Vagina (tissue), 2 donors: ENCODE measurements at regions not wholly inside any gene's neighbourhood (a gene's known extent, or its start where the extent isn't known, plus 50 kb on each side); places are given as distances from the start of the nearest gene placed in this dataset.
"Not testable (repeated sequence)": the region's sequence is repeated elsewhere in the genome, so short reads cannot be mapped to it uniquely, and the experiment has no call there.

ENCODE experiments used
- DNase-seq, 2 donors: peaks; one replicate each; pipeline ENCODE4 v3.0.0-alpha.2; 2017; ENCODE audit errors: extremely low spot score in 2 of 2
- H3K27ac ChIP-seq: fragments of 200-600 bp; sonication (generic); one replicate; pipeline ENCODE4 v1.5.1; 2019
- H3K27me3 ChIP-seq: fragments of 200-600 bp; sonication (generic); one replicate; pipeline ENCODE4 v1.5.1; 2019
- H3K36me3 ChIP-seq, 2 donors: fragments of 200-600 bp; sonication (generic); one replicate each; pipeline ENCODE4 v1.5.1; 2017 to 2019
- H3K4me1 ChIP-seq: fragments of 200-600 bp; sonication (generic); one replicate; pipeline ENCODE4 v1.5.1; 2019
- H3K4me3 ChIP-seq, 2 donors: fragments of 200-600 bp; sonication (generic); 1 replicate in 1 of 2; 2 replicates in 1 of 2; pipeline ENCODE4 v1.5.1; 2016 to 2019
- H3K9me3 ChIP-seq: fragments of 200-600 bp; sonication (generic); one replicate; pipeline ENCODE4 v1.5.1; 2019
- POLR2A ChIP-seq, 2 donors: fragments of 450-650 bp; IDR thresholded peaks; one replicate each; pipeline ENCODE4 v1.6.1; 2017; ENCODE audit warnings: antibody characterized with exemption in 2 of 2, mild to moderate bottlenecking in 2 of 2, moderate library complexity in 2 of 2
- POLR2AphosphoS5 ChIP-seq, 2 donors: sonication (generic); formaldehyde crosslinking; IDR thresholded peaks; one replicate each; pipeline ENCODE4 v1.9.0; 2017; ENCODE audit warnings: antibody characterized with exemption in 2 of 2, mild to moderate bottlenecking in 2 of 2, low read depth in 1 of 2; ENCODE audit not compliant: insufficient read depth in 1 of 2
- intact Hi-C: fragments of 100-400 bp; cut with DNase I; formaldehyde crosslinking; loops from one replicate; pipeline ENCODE4 v1.15.1; 2023
- TF ChIP-seq, protein P1 (sequence below), 3 experiments: fragments of 450-650 bp in 2 of 3; fragments of 200-600 bp in 1 of 3; sonication (generic) in 1 of 3; IDR thresholded peaks; one replicate each; pipeline ENCODE4 v1.5.1; 2017 to 2019; ENCODE audit warnings: antibody characterized with exemption in 3 of 3, mild to moderate bottlenecking in 2 of 3, moderate library complexity in 2 of 3

DNA sequence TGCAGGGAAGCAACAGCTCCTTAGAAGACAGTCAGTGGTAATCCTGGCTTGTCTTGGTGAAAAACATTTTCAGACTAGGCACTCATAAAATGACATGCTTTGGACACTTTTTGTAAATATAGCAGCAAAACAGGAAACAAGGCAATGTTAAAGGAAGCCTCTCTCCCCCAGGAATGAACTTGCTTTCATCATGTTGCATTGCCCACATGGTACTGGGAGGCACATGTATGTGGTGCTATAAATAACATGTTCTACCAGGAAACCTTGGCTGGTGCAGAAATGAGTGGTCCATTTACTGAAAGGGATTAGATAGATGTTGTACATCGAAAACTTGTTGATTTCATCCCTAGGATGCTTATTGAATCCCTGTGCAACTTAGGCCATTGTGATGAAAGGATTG is 121.4 kb upstream of the RREB1 start:
- H3K4me1 ChIP-seq = no peaks in the 10 kb centered on the region
- H3K4me3 ChIP-seq = no peak overlapping the region
- H3K27ac ChIP-seq = no peak overlapping the region
- H3K36me3 ChIP-seq = no peaks in the 10 kb centered on the region
- TF ChIP-seq, protein P1, sequence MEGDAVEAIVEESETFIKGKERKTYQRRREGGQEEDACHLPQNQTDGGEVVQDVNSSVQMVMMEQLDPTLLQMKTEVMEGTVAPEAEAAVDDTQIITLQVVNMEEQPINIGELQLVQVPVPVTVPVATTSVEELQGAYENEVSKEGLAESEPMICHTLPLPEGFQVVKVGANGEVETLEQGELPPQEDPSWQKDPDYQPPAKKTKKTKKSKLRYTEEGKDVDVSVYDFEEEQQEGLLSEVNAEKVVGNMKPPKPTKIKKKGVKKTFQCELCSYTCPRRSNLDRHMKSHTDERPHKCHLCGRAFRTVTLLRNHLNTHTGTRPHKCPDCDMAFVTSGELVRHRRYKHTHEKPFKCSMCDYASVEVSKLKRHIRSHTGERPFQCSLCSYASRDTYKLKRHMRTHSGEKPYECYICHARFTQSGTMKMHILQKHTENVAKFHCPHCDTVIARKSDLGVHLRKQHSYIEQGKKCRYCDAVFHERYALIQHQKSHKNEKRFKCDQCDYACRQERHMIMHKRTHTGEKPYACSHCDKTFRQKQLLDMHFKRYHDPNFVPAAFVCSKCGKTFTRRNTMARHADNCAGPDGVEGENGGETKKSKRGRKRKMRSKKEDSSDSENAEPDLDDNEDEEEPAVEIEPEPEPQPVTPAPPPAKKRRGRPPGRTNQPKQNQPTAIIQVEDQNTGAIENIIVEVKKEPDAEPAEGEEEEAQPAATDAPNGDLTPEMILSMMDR (IDR thresholded peaks at IDR 0.05) = no peak
- TF ChIP-seq POLR2A (IDR thresholded peaks at IDR 0.05) (no peak), POLR2AphosphoS5 (IDR thresholded peaks at IDR 0.05; ENCODE audit: insufficient read depth in 1 of 2, low read depth in 1 of 2) (no peak)
- H3K9me3 ChIP-seq = no peaks in the 10 kb centered on the region
- DNase-seq = no peak
- intact Hi-C loops = no loop called here
- no peaks in the 10 kb centered on the region for H3K27me3 ChIP-seq

DNA sequence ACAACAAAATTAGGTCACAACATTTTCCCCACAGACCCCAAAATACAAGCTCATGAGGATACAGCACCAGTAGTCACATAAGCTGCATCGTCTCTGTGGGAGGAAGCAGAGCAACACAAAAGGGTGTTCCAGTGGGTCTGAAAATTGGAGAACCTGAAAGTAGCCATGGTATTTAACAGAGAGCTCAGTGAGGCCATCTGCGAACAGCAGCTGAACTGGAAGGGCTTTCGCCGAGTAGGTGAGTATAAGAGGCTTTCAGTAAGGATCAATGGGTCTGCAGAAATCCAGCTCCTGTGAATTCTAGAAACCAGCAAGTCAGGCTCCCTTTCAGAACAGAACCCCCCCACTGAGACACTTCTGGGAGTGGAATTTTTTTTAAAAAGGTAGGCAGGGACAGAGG is 120.0 kb upstream of the RREB1 start:
- Histone ChIP-seq H3K27ac (no peak overlapping the region), H3K27me3 (no peaks in the 10 kb centered on the region), H3K4me1 (no peaks in the 10 kb centered on the region), H3K9me3 (no peaks in the 10 kb centered on the region), H3K4me3 (no peak overlapping the region), H3K36me3 (no peaks in the 10 kb centered on the region)
- intact Hi-C loops = no loop called here
- DNase-seq = no peak
- TF ChIP-seq POLR2A (IDR thresholded peaks at IDR 0.05) = no peak

DNA sequence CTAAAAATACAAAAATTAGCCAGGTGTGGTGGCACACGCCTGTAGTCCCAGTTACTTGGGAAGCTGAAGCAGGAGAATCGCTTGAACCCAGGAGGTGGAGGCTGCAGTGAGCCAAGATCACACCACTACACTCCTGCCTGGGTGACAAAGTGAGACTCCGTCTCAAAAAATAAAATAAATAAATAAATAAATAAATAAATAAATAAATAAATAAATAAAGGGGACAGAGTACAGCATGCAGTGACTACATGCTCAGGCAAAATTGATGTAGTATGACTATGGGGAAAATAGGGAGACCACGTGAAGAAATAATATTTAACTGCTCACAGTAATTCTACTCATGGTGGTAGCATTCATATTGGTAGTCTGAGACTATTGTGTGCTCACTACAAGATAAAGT is 117.7 kb upstream of the RREB1 start:
- intact Hi-C loops, DNase-seq, H3K9me3 ChIP-seq, H3K4me1 ChIP-seq, H3K27ac ChIP-seq, H3K27me3 ChIP-seq, H3K36me3 ChIP-seq, H3K4me3 ChIP-seq: not testable (repeated sequence)

DNA sequence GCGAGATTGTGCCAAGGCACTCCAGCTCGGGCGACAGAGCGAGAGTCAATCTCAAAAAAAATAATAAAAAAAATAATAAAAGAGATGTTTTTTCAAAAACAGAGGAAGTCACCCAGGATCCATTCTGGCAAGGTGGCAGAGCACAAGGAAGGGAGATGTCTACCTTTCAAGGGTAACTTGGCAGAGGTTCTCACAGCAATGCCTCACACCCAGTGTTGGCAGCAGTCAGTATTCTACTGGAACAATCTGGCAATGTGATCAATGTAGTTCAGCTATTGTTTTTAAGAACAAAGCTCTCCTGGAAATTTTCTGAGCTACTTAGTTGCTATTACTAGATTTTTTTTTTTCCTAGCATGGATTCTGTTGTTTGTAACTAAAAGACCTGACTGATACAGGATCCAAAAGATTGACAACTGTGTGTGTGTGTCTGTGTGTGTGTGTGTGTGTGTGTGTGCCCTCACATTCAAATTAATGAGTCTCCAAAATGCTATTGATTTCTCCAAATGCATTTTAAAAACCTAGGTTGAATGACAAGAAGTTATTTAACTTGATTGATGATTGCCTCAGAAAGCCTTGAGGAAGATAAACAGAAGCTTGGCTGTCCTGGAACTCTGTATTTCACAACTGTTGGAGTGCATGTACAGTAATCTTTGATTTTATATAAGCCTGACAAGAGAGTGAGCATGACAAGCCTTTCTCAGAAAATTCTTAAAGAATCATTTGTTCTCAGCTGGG is 114.1 kb upstream of the RREB1 start:
- no peak overlapping the region for H3K27ac ChIP-seq
- no peak overlapping the region for H3K4me3 ChIP-seq
- H3K27me3 ChIP-seq = no peaks in the 10 kb centered on the region
- TF ChIP-seq, protein P1 (IDR thresholded peaks at IDR 0.05) = no peak
- peak in 1 of 2 donors; percentile 19 for TF ChIP-seq POLR2AphosphoS5 (IDR thresholded peaks at IDR 0.05; ENCODE audit: insufficient read depth in 1 of 2, low read depth in 1 of 2)
- no peaks in the 10 kb centered on the region for H3K36me3 ChIP-seq
- H3K9me3 ChIP-seq = no peaks in the 10 kb centered on the region
- H3K4me1 ChIP-seq = no peaks in the 10 kb centered on the region
- intact Hi-C loops = no loop called here
- no peak for DNase-seq

DNA sequence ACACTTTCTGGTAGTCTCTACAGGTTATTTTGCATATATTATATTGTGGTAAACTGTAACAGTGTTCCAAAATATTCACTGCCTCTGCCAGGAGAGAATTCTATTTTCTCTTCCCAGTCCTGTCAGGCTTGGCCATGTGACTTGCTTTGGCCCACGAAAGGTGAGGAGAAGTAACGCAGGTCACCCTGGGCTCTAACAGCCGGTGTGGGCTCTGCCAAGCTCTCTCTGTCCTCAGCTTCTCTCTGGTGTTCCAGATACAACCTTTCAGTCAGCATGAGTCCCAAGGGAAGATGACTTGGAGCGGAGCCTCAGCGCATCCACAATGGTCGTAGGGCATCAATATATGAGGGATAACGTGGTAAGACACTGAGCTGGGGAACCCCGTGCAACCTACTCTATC is 113.0 kb upstream of the RREB1 start:
- H3K27ac ChIP-seq = no peak overlapping the region
- TF ChIP-seq POLR2AphosphoS5 (IDR thresholded peaks at IDR 0.05; ENCODE audit: insufficient read depth in 1 of 2, low read depth in 1 of 2) (no peak), POLR2A (IDR thresholded peaks at IDR 0.05) (no peak)
- TF ChIP-seq, protein P1 (IDR thresholded peaks at IDR 0.05) = no peak
- H3K36me3 ChIP-seq = no peaks in the 10 kb centered on the region
- no peaks in the 10 kb centered on the region for H3K9me3 ChIP-seq
- H3K4me3 ChIP-seq = no peak overlapping the region
- no peak for DNase-seq
- H3K4me1 ChIP-seq = no peaks in the 10 kb centered on the region
- intact Hi-C loops = no loop called here
- no peaks in the 10 kb centered on the region for H3K27me3 ChIP-seq

DNA sequence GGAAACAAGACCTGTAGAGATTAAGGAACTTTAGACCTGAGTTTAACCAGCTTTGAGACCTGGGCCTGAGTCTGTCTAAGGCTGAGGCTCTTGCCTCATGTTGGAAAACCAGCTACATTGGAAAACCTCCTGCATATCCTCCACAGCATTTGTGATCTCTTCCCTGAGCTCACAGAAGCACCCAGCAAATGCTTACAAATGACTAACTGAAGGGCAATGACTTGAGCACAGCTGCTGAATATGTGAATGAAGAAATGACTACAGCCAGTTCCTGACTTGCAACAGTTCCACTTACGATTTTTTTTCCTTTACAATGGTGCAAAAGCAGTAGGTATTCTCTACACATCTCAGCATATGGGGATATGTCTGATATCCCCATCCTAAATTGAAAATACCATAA is 112.4 kb upstream of the RREB1 start:
- TF ChIP-seq, protein P1 (IDR thresholded peaks at IDR 0.05) = no peak
- TF ChIP-seq POLR2A (IDR thresholded peaks at IDR 0.05) (no peak), POLR2AphosphoS5 (IDR thresholded peaks at IDR 0.05; ENCODE audit: insufficient read depth in 1 of 2, low read depth in 1 of 2) (no peak)
- Histone ChIP-seq H3K4me1 (no peaks in the 10 kb centered on the region), H3K27ac (no peak overlapping the region), H3K9me3 (no peaks in the 10 kb centered on the region), H3K27me3 (no peaks in the 10 kb centered on the region), H3K4me3 (no peak overlapping the region), H3K36me3 (no peaks in the 10 kb centered on the region)
- DNase-seq = no peak
- intact Hi-C loops = no loop called here
